ENCODE measurements at regions not wholly inside any gene's neighbourhood (a gene's known extent, or its start where the extent isn't known, plus 50 kb on each side); places are given as distances from the start of the nearest gene placed in this dataset.

GRCh38 chr22:48578138-48579042 lies 1249.3 kb downstream of the BRD1 start:
- 82 to 89% (median 84%) methylated on average over 24 of the region's 24 CpGs for WGBS, 3 donors
- H3K27ac ChIP-seq (ENCODE audit: low read depth, low read length) = no peak overlapping the region

- no peak overlapping the region for H3K27ac ChIP-seq (ENCODE audit: low read depth, low read length)
- WGBS, 3 donors = 81 to 89% (median 84%) methylated on average over 8 of the region's 8 CpGs
These were observed 1250.0 kb downstream of the BRD1 start for GRCh38 chr22:48577691-48578090.

- WGBS, 3 donors = 45 to 51% (median 47%) methylated on average over 29 of the region's 29 CpGs
- no peak overlapping the region for H3K27ac ChIP-seq (ENCODE audit: low read depth, low read length)
These were observed 1250.5 kb downstream of the BRD1 start for GRCh38 chr22:48577014-48577690.

- WGBS, 3 donors = 0 to 2% (median 1%) methylated on average over 82 to 102 of the region's 103 CpGs
- no peak overlapping the region for H3K27ac ChIP-seq (ENCODE audit: low read depth, low read length)
These were observed 1251.2 kb downstream of the BRD1 start for GRCh38 chr22:48576333-48577013.

- no peak overlapping the region for H3K27ac ChIP-seq (ENCODE audit: low read depth, low read length)
- WGBS, 3 donors = 0 to 1% (median 1%) methylated on average over 16 to 101 of the region's 120 CpGs
These were observed 1251.9 kb downstream of the BRD1 start for GRCh38 chr22:48575618-48576332.

GRCh38 chr22:48574776-48575617 lies 1252.7 kb downstream of the BRD1 start:
- no peak overlapping the region for H3K27ac ChIP-seq (ENCODE audit: low read depth, low read length)
- WGBS, 3 donors = 8 to 18% (median 8%) methylated on average over 31 to 92 of the region's 92 CpGs

- WGBS, 3 donors = 64 to 74% (median 69%) methylated on average over 4 of the region's 4 CpGs
- H3K27ac ChIP-seq (ENCODE audit: low read depth, low read length) = no peak overlapping the region
These were observed 1253.9 kb downstream of the BRD1 start for GRCh38 chr22:48573766-48574165.

- 56 to 77% (median 76%) methylated on average over 4 of the region's 4 CpGs for WGBS, 3 donors
- no peak overlapping the region for H3K27ac ChIP-seq (ENCODE audit: low read depth, low read length)
These were observed 1254.7 kb downstream of the BRD1 start for GRCh38 chr22:48572951-48573350.

- no peak overlapping the region for H3K27ac ChIP-seq (ENCODE audit: low read depth, low read length)
- 85 to 92% (median 92%) methylated on average over 2 of the region's 2 CpGs for WGBS, 3 donors
These were observed 1256.8 kb downstream of the BRD1 start for GRCh38 chr22:48570912-48571311.

GRCh38 chr22:48569476-48570233 lies 1258.0 kb downstream of the BRD1 start:
- WGBS, 3 donors = 95 to 96% (median 95%) methylated on average over 25 of the region's 25 CpGs
- H3K27ac ChIP-seq (ENCODE audit: low read depth, low read length) = no peak overlapping the region

GRCh38 chr22:48568736-48569330 lies 1258.8 kb downstream of the BRD1 start:
- no peak overlapping the region for H3K27ac ChIP-seq (ENCODE audit: low read depth, low read length)
- WGBS, 3 donors = 82 to 91% (median 88%) methylated on average over 14 to 15 of the region's 15 CpGs

GRCh38 chr22:48567213-48567975 lies 1260.3 kb downstream of the BRD1 start:
- no peak overlapping the region for H3K27ac ChIP-seq (ENCODE audit: low read depth, low read length)
- 19 to 47% (median 32%) methylated on average over 17 to 18 of the region's 18 CpGs for WGBS, 3 donors

- WGBS, 3 donors = 28 to 46% (median 41%) methylated on average over 13 of the region's 13 CpGs
- no peak overlapping the region for H3K27ac ChIP-seq (ENCODE audit: low read depth, low read length)
These were observed 1260.9 kb downstream of the BRD1 start for GRCh38 chr22:48566741-48567140.

GRCh38 chr22:48565901-48566501 lies 1261.7 kb downstream of the BRD1 start:
- no peak overlapping the region for H3K27ac ChIP-seq (ENCODE audit: low read depth, low read length)
- WGBS, 3 donors = 81 to 99% (median 92%) methylated on average over 3 of the region's 3 CpGs

GRCh38 chr22:48564995-48565394 lies 1262.7 kb downstream of the BRD1 start:
- no peak overlapping the region for H3K27ac ChIP-seq (ENCODE audit: low read depth, low read length)
- WGBS, 3 donors = 78 to 90% (median 88%) methylated on average over 10 of the region's 10 CpGs

- H3K27ac ChIP-seq (ENCODE audit: low read depth, low read length) = no peak overlapping the region
- 87 to 93% (median 92%) methylated on average over 17 of the region's 17 CpGs for WGBS, 3 donors
These were observed 1263.7 kb downstream of the BRD1 start for GRCh38 chr22:48563966-48564330.
